Suprapubic skin (tissue), 4 donors: ENCODE measurements at regions not wholly inside any gene's neighbourhood (a gene's known extent, or its start where the extent isn't known, plus 50 kb on each side); places are given as distances from the start of the nearest gene placed in this dataset.

Source experiments
- DNase-seq, 2 donors: peaks; one replicate each; pipeline ENCODE4 v3.0.0-alpha.2; 2019; ENCODE audit warnings: low spot score in 2 of 2
- H3K27ac ChIP-seq: fragments of 200-600 bp; sonication (generic); one replicate; pipeline ENCODE4 v1.5.1; 2019
- H3K27me3 ChIP-seq: fragments of 200-600 bp; sonication (generic); one replicate; pipeline ENCODE4 v1.5.1; 2019
- H3K36me3 ChIP-seq: fragments of 200-600 bp; sonication (generic); one replicate; pipeline ENCODE4 v1.5.1; 2019
- H3K4me1 ChIP-seq: fragments of 200-600 bp; sonication (generic); one replicate; pipeline ENCODE4 v1.5.1; 2019
- H3K4me3 ChIP-seq: fragments of 200-600 bp; sonication (generic); one replicate; pipeline ENCODE4 v1.5.1; 2019; ENCODE audit warnings: mild to moderate bottlenecking
- H3K9me3 ChIP-seq: fragments of 200-600 bp; sonication (generic); one replicate; pipeline ENCODE4 v1.5.1; 2019
- EP300 ChIP-seq: sonication (generic); formaldehyde crosslinking; IDR thresholded peaks from one replicate; pipeline ENCODE4 v1.6.1; 2017; ENCODE audit warnings: antibody characterized with exemption
- POLR2A ChIP-seq, 2 donors: fragments of 450-650 bp; IDR thresholded peaks; one replicate each; pipeline ENCODE4 v1.6.1; 2017; ENCODE audit warnings: antibody characterized with exemption in 2 of 2, mild to moderate bottlenecking in 2 of 2, moderate library complexity in 2 of 2
- POLR2AphosphoS5 ChIP-seq, 3 donors: sonication (generic); formaldehyde crosslinking; IDR thresholded peaks; one replicate each; pipeline ENCODE4 v1.6.1; 2017; ENCODE audit warnings: antibody characterized with exemption in 3 of 3
- whole genome bisulfite sequencing: methylation state at CpG from one replicate; pipeline ENCODE4 v1.1.5; 2018; 5-methylcytosine and 5-hydroxymethylcytosine counted together
- TF ChIP-seq, protein P1 (sequence below), 2 donors: fragments of 200-600 bp in 1 of 2; fragments of 450-650 bp in 1 of 2; sonication (generic) in 1 of 2; IDR thresholded peaks; one replicate each; pipeline ENCODE4 v1.5.1; 2016 to 2019; ENCODE audit warnings: antibody characterized with exemption in 2 of 2, mild to moderate bottlenecking in 1 of 2, moderate library complexity in 1 of 2

DNA sequence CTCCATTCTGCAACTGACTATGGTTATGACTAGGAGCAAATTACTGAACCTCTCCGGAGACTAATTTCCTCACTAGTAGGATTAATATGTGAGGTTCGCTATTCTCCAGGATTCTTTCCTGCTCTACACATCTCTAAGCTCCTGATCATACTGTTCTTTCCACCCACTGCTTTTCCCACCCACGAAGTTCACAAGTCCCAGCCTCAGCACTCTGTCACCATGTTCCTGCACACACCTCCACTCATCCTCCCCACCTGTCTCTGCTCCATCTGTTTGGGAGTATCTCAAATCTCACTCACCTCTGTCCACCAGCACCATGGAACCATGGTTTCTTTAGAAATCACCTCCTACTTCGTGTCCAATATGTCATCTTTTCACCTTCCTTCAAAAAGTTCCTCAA is 185.3 kb downstream of the LRATD1 start:
- DNase-seq: no peak
- Histone ChIP-seq H3K36me3 (no peaks in the 10 kb centered on the region), H3K4me3 (no peak overlapping the region), H3K4me1 (peaks cover 2% of the 10 kb centered on the region), H3K9me3 (no peaks in the 10 kb centered on the region), H3K27me3 (no peaks in the 10 kb centered on the region), H3K27ac (no peak overlapping the region)
- 78% methylated on average over 4 of the region's 4 CpGs for WGBS
- TF ChIP-seq, protein P1, sequence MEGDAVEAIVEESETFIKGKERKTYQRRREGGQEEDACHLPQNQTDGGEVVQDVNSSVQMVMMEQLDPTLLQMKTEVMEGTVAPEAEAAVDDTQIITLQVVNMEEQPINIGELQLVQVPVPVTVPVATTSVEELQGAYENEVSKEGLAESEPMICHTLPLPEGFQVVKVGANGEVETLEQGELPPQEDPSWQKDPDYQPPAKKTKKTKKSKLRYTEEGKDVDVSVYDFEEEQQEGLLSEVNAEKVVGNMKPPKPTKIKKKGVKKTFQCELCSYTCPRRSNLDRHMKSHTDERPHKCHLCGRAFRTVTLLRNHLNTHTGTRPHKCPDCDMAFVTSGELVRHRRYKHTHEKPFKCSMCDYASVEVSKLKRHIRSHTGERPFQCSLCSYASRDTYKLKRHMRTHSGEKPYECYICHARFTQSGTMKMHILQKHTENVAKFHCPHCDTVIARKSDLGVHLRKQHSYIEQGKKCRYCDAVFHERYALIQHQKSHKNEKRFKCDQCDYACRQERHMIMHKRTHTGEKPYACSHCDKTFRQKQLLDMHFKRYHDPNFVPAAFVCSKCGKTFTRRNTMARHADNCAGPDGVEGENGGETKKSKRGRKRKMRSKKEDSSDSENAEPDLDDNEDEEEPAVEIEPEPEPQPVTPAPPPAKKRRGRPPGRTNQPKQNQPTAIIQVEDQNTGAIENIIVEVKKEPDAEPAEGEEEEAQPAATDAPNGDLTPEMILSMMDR (IDR thresholded peaks at IDR 0.05): no peak

DNA sequence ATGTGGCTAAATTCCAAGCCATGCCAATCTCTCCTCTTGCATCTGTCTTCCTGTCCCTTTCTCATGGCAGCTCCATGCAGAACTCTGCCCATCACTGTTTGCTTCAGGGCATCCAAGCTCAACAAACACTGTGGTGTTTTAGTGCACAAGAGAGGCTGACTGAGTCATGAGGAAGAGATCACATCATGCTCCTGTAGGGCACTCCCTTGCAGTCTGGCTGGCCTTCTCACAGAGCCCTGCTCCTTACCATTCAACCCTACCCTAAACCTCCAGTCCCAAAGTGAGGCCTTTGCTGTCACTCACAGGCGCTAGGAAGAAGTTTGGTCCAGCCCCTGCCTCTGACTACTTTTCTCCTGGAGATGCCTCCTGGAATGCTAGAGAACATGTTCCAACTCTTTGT is 194.0 kb downstream of the LRATD1 start:
- Histone ChIP-seq H3K4me1 (no peaks in the 10 kb centered on the region), H3K27me3 (no peaks in the 10 kb centered on the region), H3K4me3 (no peak overlapping the region), H3K9me3 (no peaks in the 10 kb centered on the region), H3K36me3 (no peaks in the 10 kb centered on the region), H3K27ac (no peak overlapping the region)
- TF ChIP-seq, protein P1 (IDR thresholded peaks at IDR 0.05): no peak
- TF ChIP-seq POLR2AphosphoS5 (IDR thresholded peaks at IDR 0.05): no peak
- no peak for TF ChIP-seq POLR2A (IDR thresholded peaks at IDR 0.05)
- no peak for TF ChIP-seq EP300
- no peak for DNase-seq
- 92% methylated on average over 1 of the region's 1 CpG for WGBS

DNA sequence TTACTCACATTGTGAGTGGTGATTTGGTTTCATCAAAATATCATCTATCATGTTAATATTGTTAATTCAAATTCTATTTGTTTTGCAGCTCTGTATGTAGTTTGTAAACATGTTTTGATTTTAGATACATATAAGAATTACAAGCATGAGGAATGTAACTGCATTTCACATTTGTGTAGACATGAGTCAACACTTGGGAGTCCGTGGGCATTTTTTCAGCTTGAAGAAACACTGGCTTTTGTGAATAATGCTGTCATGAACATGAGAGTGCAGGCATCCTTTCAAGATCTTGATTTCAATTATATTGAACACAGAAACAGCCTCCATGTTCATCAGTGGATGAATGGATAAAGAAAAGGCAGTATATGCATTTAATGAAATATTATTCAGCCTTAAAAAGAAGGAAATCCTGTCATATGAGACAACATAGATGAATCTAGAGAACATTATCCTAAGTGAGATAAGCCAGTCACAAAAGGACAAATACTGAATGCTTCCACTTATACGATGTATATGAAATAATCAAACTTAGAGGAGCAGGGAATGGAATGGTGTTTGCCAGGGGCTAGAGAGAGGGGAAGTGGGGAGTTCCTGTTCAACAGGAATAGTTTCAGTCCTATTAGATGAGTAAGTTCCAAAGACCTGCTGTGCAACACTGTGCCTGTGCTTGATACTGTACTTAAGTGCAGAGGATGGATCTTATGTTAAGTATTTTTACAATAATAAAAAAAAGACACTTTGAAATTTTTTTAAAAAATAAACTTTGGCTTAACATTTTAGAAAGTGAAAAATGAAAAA is 194.9 kb downstream of the LRATD1 start:
- H3K4me1 ChIP-seq: no peaks in the 10 kb centered on the region
- H3K36me3 ChIP-seq: no peaks in the 10 kb centered on the region
- H3K9me3 ChIP-seq: no peaks in the 10 kb centered on the region
- H3K27me3 ChIP-seq: no peaks in the 10 kb centered on the region
- 47% methylated on average over 2 of the region's 2 CpGs for WGBS
- no peak overlapping the region for H3K4me3 ChIP-seq
- no peak for DNase-seq
- no peak overlapping the region for H3K27ac ChIP-seq
- TF ChIP-seq EP300 (no peak), POLR2AphosphoS5 (IDR thresholded peaks at IDR 0.05) (no peak), POLR2A (IDR thresholded peaks at IDR 0.05) (no peak)

DNA sequence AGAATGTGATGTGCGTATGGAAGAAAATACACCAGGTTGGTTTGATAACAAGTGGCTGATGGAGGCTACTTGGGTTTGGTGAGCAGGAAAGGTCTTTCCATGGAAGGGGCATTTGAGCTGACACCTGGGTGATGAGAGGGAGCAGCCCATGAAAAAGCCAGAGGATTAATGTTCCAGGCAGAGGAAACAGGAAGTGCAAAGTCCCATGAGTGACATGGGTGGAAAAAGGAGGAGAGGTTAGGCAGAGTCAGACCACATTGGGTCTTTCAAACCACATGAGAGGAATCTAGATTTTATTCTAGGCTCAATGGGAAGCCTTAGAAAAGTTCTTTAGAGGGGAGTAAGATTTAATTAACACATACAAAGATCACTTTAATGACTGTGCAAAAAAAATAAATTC is 195.7 kb downstream of the LRATD1 start:
- DNase-seq: no peak
- no peaks in the 10 kb centered on the region for H3K4me1 ChIP-seq
- no peaks in the 10 kb centered on the region for H3K27me3 ChIP-seq
- no peak overlapping the region for H3K27ac ChIP-seq
- no peaks in the 10 kb centered on the region for H3K36me3 ChIP-seq
- WGBS: 68% methylated on average over 1 of the region's 1 CpG
- H3K4me3 ChIP-seq: no peak overlapping the region
- TF ChIP-seq, protein P1 (IDR thresholded peaks at IDR 0.05): no peak
- TF ChIP-seq POLR2A (IDR thresholded peaks at IDR 0.05) (no peak), POLR2AphosphoS5 (IDR thresholded peaks at IDR 0.05) (no peak), EP300 (no peak)
- H3K9me3 ChIP-seq: no peaks in the 10 kb centered on the region

DNA sequence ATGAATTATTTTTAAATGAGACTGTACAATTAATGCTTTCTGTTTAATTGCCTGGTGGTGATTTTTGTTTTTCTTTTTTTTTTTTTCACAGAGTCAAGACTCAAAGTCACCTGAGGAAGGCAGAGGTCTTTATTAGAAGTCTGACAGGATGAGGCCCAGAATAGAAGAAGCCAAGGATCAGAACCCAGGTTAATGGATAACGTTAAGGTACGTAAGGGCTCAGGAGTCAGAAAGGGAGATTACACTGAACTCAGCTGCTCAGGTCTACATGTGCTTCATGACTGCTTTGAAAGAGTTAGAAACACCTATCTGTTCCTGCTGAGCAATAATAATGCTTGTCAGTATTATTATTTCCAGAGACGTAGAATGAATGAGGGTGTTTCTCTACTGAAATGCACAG is 196.5 kb downstream of the LRATD1 start:
- TF ChIP-seq EP300 (no peak), POLR2AphosphoS5 (IDR thresholded peaks at IDR 0.05) (no peak), POLR2A (IDR thresholded peaks at IDR 0.05) (no peak)
- TF ChIP-seq, protein P1 (IDR thresholded peaks at IDR 0.05): no peak
- no peak for DNase-seq
- no peaks in the 10 kb centered on the region for H3K27me3 ChIP-seq
- no peak overlapping the region for H3K27ac ChIP-seq
- 94% methylated on average over 3 of the region's 3 CpGs for WGBS
- H3K4me3 ChIP-seq: no peak overlapping the region
- H3K4me1 ChIP-seq: no peaks in the 10 kb centered on the region
- H3K9me3 ChIP-seq: no peaks in the 10 kb centered on the region
- no peaks in the 10 kb centered on the region for H3K36me3 ChIP-seq

DNA sequence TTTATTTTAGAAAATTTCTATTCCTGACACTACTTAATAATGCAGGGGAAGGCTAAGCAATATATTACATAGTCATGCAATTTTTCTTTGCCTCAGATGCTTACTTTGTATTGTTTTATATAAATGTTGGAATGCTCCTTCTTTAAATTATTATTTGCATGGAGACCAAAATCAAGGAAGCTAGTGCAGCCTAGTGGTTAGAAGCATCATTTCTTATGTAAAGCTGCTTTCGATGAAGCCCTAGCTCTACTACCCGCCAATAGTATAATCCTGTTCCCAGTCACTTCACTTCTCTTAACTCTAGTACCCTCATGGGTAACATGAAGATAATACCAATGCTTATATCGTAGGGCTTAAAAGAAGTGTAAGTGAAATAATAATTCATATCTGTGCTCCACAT is 198.9 kb downstream of the LRATD1 start:
- H3K36me3 ChIP-seq: no peaks in the 10 kb centered on the region
- no peak overlapping the region for H3K27ac ChIP-seq
- WGBS: 84% methylated on average over 3 of the region's 3 CpGs
- H3K4me3 ChIP-seq: no peak overlapping the region
- TF ChIP-seq, protein P1 (IDR thresholded peaks at IDR 0.05): no peak
- TF ChIP-seq POLR2A (IDR thresholded peaks at IDR 0.05): no peak
- TF ChIP-seq POLR2AphosphoS5 (IDR thresholded peaks at IDR 0.05): no peak
- TF ChIP-seq EP300: no peak
- H3K4me1 ChIP-seq: no peaks in the 10 kb centered on the region
- H3K9me3 ChIP-seq: no peaks in the 10 kb centered on the region
- H3K27me3 ChIP-seq: no peaks in the 10 kb centered on the region
- no peak for DNase-seq
